IMR-90 (cell line): ENCODE measurements at regions not wholly inside any gene's neighbourhood (a gene's known extent, or its start where the extent isn't known, plus 50 kb on each side); places are given as distances from the start of the nearest gene placed in this dataset.
"Not testable (repeated sequence)": the region's sequence is repeated elsewhere in the genome, so short reads cannot be mapped to it uniquely, and the experiment has no call there.

Experiments used
- ATAC-seq: fragments of 200-7000 bp; cut with Tn5 transposase; 2 replicates; pipeline ENCODE4 v1.9.1; 2020; ENCODE audit warnings: low read depth, mild to moderate bottlenecking, moderate library complexity
- BruUV-seq: library from RNA; stranded (reverse); fragments of 400-500 nt; replicated peaks from 2 replicates; lab custom pipeline; 2021; lab: Mats Ljungman, UMichigan
- CTCF ChIA-PET: fragments of 300-600 bp; formaldehyde crosslinking; extraction: SDS; loops from one replicate; lab custom pipeline; 2021; ENCODE audit warnings: antibody characterized with exemption; lab: Yijun Ruan, JAX
- POLR2A ChIA-PET: fragments of 300-600 bp; sonication (Branson Sonifier 250); formaldehyde crosslinking; loops from one replicate; lab custom pipeline; 2022; ENCODE audit warnings: antibody characterized with exemption; ENCODE audit not compliant: unreplicated experiment; lab: Charles Lee
- DNase-seq: peaks from one replicate; pipeline ENCODE4 v3.0.0; 2013
- H2AFZ ChIP-seq: replicated peaks from 2 replicates; pipeline ENCODE3; 2013; ENCODE audit warnings: low read length, mild to moderate bottlenecking; ENCODE audit not compliant: poor library complexity
- H2AK5ac ChIP-seq: 2 replicates; pipeline ENCODE4 v1.6.1; 2013; ENCODE audit warnings: low read depth, low read length, inconsistent platforms
- H2AK9ac ChIP-seq: replicated peaks from 2 replicates; pipeline ENCODE3; 2013; ENCODE audit warnings: mild to moderate bottlenecking, low read depth, low read length, moderate library complexity; ENCODE audit not compliant: poor library complexity
- H2BK120ac ChIP-seq: 2 replicates; pipeline ENCODE4 v1.6.1; 2013; ENCODE audit warnings: low read depth, low read length, inconsistent platforms
- H2BK15ac ChIP-seq: 3 replicates; pipeline ENCODE4 v1.6.1; 2013; ENCODE audit warnings: low read depth, low read length, inconsistent platforms
- H2BK20ac ChIP-seq: 2 replicates; pipeline ENCODE4 v1.6.1; 2013; ENCODE audit warnings: low read depth, mild to moderate bottlenecking, inconsistent platforms, low read length, moderate library complexity
- H2BK5ac ChIP-seq: 2 replicates; pipeline ENCODE4 v1.6.1; 2013; ENCODE audit warnings: mild to moderate bottlenecking, low read depth, low read length, inconsistent platforms; ENCODE audit not compliant: poor library complexity, severe bottlenecking
- H3K14ac ChIP-seq: replicated peaks from 2 replicates; pipeline ENCODE4 v1.6.1; 2013; ENCODE audit warnings: low read depth, low read length, inconsistent platforms
- H3K18ac ChIP-seq: 2 replicates; pipeline ENCODE4 v1.6.1; 2013; ENCODE audit warnings: low read depth, low read length, control low read depth
- H3K23ac ChIP-seq: 2 replicates; pipeline ENCODE4 v1.6.1; 2013; ENCODE audit warnings: low read depth, low read length, inconsistent platforms
- H3K27ac ChIP-seq: 2 replicates; pipeline ENCODE4 v1.5.1; 2013; ENCODE audit warnings: mild to moderate bottlenecking, control low read depth, low read length; ENCODE audit not compliant: insufficient read depth
- H3K27me3 ChIP-seq: 2 replicates; pipeline ENCODE4 v1.6.1; 2013; ENCODE audit warnings: low read length; ENCODE audit not compliant: control insufficient read depth, insufficient read depth
- H3K36me3 ChIP-seq: 2 replicates; pipeline ENCODE4 v1.6.1; 2013; ENCODE audit warnings: low read length, mixed read lengths; ENCODE audit not compliant: control insufficient read depth, insufficient read depth
- H3K4ac ChIP-seq: 2 replicates; pipeline ENCODE4 v1.6.1; 2013; ENCODE audit warnings: low read depth, low read length, inconsistent platforms
- H3K4me1 ChIP-seq: 2 replicates; pipeline ENCODE4 v1.6.1; 2013; ENCODE audit warnings: low read length, mixed read lengths; ENCODE audit not compliant: control insufficient read depth, insufficient read depth
- H3K4me2 ChIP-seq: 2 replicates; pipeline ENCODE4 v1.6.1; 2013; ENCODE audit warnings: low read depth, mild to moderate bottlenecking, control low read depth, low read length, moderate library complexity
- H3K4me3 ChIP-seq: 2 replicates; pipeline ENCODE4 v1.5.1; 2013; ENCODE audit warnings: low read depth, mild to moderate bottlenecking, control low read depth, low read length, moderate library complexity; ENCODE audit not compliant: insufficient read depth
- H3K56ac ChIP-seq: 2 replicates; pipeline ENCODE4 v1.6.1; 2013; ENCODE audit warnings: low read length, inconsistent platforms; ENCODE audit not compliant: insufficient read depth; ENCODE audit errors: extremely low read depth
- H3K79me1 ChIP-seq, 2 experiments: 2 replicates each; pipeline ENCODE4 v1.6.1; 2013; ENCODE audit warnings: low read length in 2 of 2, inconsistent platforms in 1 of 2, low read depth in 1 of 2
- H3K9ac ChIP-seq: 2 replicates; pipeline ENCODE4 v1.6.1; 2013; ENCODE audit warnings: low read depth, low read length, control low read depth
- H3K9me1 ChIP-seq: 2 replicates; pipeline ENCODE4 v1.6.1; 2013; ENCODE audit warnings: low read length, inconsistent platforms; ENCODE audit not compliant: insufficient read depth
- H3K9me3 ChIP-seq: 2 replicates; pipeline ENCODE4 v1.6.1; 2013; ENCODE audit warnings: low read length; ENCODE audit not compliant: control insufficient read depth, insufficient read depth
- H4K20me1 ChIP-seq: 2 replicates; pipeline ENCODE4 v1.6.1; 2013; ENCODE audit warnings: low read length, inconsistent platforms; ENCODE audit not compliant: insufficient read depth
- H4K5ac ChIP-seq: 2 replicates; pipeline ENCODE4 v1.6.1; 2013; ENCODE audit warnings: mild to moderate bottlenecking, low read depth, low read length, control low read depth
- H4K8ac ChIP-seq, 2 experiments: 2 replicates each; pipeline ENCODE4 v1.6.1; 2013; ENCODE audit warnings: low read depth in 2 of 2, low read length in 2 of 2, control low read depth in 1 of 2, inconsistent platforms in 1 of 2
- H4K91ac ChIP-seq: 2 replicates; pipeline ENCODE4 v1.6.1; 2013; ENCODE audit warnings: low read depth, low read length, inconsistent platforms; ENCODE audit not compliant: insufficient read depth
- MAZ ChIP-seq: IDR thresholded peaks from 2 replicates; pipeline ENCODE4 v1.6.1; 2012; ENCODE audit warnings: low read depth, mild to moderate bottlenecking, low read length, improper control_type of control experiment, moderate library complexity, borderline replicate concordance
- RAD21 ChIP-seq: IDR thresholded peaks from 2 replicates; pipeline ENCODE4 v1.6.1; 2012; ENCODE audit warnings: low read length, improper control_type of control experiment
- RCOR1 ChIP-seq: IDR thresholded peaks from 2 replicates; pipeline ENCODE4 v1.6.1; 2012; ENCODE audit warnings: mild to moderate bottlenecking, low read length, improper control_type of control experiment; ENCODE audit not compliant: insufficient replicate concordance
- USF2 ChIP-seq: fragments of 150-350 bp; IDR thresholded peaks from 2 replicates; pipeline ENCODE4 v1.6.1; 2017; ENCODE audit warnings: mild to moderate bottlenecking, antibody characterized with exemption, low read length, low read depth
- WGBS, 2 experiments: methylation state at CpG; one replicate each; pipeline versions ENCODE4 v1.1.5 to v1.1.7; 2013; ENCODE audit warnings: missing lambda C conversion rate in 2 of 2; ENCODE audit not compliant: insufficient read length in 1 of 2; ENCODE audit errors: extremely low coverage in 2 of 2; 5-methylcytosine and 5-hydroxymethylcytosine counted together
- dilution Hi-C: fragments of 300-500 bp; cut with HindIII; formaldehyde crosslinking; loops from one replicate; pipeline ENCODE4 v1.14.3; 2018; ENCODE audit warnings: low sequenced_read_pairs; ENCODE audit not compliant: unreplicated experiment
- in situ Hi-C: fragments of 300-500 bp; cut with MboI; formaldehyde crosslinking; loops from 3 replicates; pipeline ENCODE4 v1.14.3; 2019; ENCODE audit warnings: low sequenced_read_pairs, inconsistent platforms, mixed read lengths
- intact Hi-C: fragments of 100-400 bp; cut with micrococcal nuclease; formaldehyde crosslinking; loops from 2 replicates; pipeline ENCODE4 v1.10.0; 2022
- TF ChIP-seq, protein P1 (sequence below): conservative IDR thresholded peaks from 2 replicates; pipeline ENCODE4 v1.5.1; 2012; ENCODE audit warnings: mild to moderate bottlenecking, low read depth, low read length, improper control_type of control experiment

DNA sequence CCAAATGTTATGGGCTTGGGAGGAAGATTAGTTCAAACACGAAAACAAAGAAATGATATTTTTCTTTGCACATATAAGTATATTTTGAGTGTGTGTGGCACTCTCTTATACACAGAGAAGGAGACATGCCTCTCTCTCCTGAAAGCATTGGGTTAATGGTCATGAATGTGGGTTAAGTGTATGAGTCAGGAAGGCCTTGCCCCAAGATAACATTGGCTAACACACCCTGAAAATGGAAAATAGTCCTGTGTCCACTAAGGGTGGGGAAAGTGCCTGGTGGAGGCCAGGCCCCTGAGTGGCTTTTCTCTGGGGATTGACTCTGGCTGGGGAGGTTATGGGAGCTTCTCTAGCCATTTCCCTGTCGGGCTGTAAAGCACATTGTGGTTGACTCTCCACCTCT is 332.7 kb upstream of the ONECUT1 start:
- Histone ChIP-seq H3K9me1 (no peaks in the 10 kb centered on the region), H3K4ac (no peak overlapping the region), H3K36me3 (no peaks in the 10 kb centered on the region), H2BK5ac (no peak overlapping the region), H4K20me1 (no peaks in the 10 kb centered on the region), H3K23ac (no peak overlapping the region), H2AK5ac (no peak overlapping the region), H3K27ac (no peak overlapping the region), H4K8ac (no peak overlapping the region), H3K79me1 (no peaks in the 10 kb centered on the region), H3K27me3 (no peaks in the 10 kb centered on the region), H3K18ac (no peak overlapping the region), H3K4me1 (no peaks in the 10 kb centered on the region), H4K5ac (no peak overlapping the region), H2AFZ (no peak overlapping the region), H2BK15ac (no peak overlapping the region), H3K4me2 (no peak overlapping the region), H2BK120ac (no peak overlapping the region), H3K9me3 (peaks cover 11% of the 10 kb centered on the region), H4K91ac (no peak overlapping the region), H3K9ac (no peak overlapping the region), H2AK9ac (no peak overlapping the region), H3K14ac (no peak overlapping the region), H3K4me3 (no peak overlapping the region), H2BK20ac (no peak overlapping the region), H3K56ac (no peak overlapping the region)
- dilution Hi-C loops: no loop called here
- intact Hi-C loops: no loop called here
- CTCF ChIA-PET: no interaction called here
- ATAC-seq (no peak), DNase-seq (no peak)
- POLR2A ChIA-PET: no interaction called here
- in situ Hi-C loops: no loop called here
- no CpG with 5 or more reads among the region's 2 CpGs for WGBS, 2 experiments
- no peak for TF ChIP-seq MAZ
- TF ChIP-seq, protein P1, sequence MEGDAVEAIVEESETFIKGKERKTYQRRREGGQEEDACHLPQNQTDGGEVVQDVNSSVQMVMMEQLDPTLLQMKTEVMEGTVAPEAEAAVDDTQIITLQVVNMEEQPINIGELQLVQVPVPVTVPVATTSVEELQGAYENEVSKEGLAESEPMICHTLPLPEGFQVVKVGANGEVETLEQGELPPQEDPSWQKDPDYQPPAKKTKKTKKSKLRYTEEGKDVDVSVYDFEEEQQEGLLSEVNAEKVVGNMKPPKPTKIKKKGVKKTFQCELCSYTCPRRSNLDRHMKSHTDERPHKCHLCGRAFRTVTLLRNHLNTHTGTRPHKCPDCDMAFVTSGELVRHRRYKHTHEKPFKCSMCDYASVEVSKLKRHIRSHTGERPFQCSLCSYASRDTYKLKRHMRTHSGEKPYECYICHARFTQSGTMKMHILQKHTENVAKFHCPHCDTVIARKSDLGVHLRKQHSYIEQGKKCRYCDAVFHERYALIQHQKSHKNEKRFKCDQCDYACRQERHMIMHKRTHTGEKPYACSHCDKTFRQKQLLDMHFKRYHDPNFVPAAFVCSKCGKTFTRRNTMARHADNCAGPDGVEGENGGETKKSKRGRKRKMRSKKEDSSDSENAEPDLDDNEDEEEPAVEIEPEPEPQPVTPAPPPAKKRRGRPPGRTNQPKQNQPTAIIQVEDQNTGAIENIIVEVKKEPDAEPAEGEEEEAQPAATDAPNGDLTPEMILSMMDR: no peak
- no peak for TF ChIP-seq RCOR1
- no peak for TF ChIP-seq USF2
- no peak for TF ChIP-seq RAD21
- BruUV-seq: no TSS peak

DNA sequence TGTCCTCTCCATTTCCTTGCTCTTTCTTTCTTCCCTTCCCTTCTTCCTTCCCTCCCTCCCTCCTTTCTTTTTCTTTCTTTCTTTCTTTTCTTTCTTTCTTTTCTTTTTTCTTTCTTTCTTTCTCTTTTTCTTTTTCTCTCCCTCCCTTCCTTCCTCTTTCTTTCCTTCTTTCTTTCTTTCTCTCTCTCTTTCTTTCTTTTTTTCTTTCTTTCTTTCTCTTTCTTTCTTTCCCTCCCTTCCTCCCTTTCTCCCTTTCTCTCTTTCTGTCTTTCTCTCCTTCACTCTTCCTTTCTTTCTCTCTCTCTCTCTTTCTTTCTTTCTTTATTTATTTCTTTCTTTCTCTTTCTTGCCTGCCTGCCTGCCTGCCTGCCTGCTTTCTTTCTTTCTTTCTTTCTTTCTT is 326.8 kb upstream of the ONECUT1 start:
- H4K8ac ChIP-seq, H2BK5ac ChIP-seq, H3K14ac ChIP-seq, H3K4me1 ChIP-seq, H2BK20ac ChIP-seq, H2AFZ ChIP-seq, H3K4me2 ChIP-seq, H3K36me3 ChIP-seq, H3K9ac ChIP-seq, H3K18ac ChIP-seq, H3K4ac ChIP-seq, H3K23ac ChIP-seq, ATAC-seq, dilution Hi-C loops, H3K27me3 ChIP-seq, H3K27ac ChIP-seq, H3K9me1 ChIP-seq, intact Hi-C loops, H2BK120ac ChIP-seq, H4K5ac ChIP-seq, H3K79me1 ChIP-seq, H3K4me3 ChIP-seq, in situ Hi-C loops, H2AK9ac ChIP-seq, DNase-seq, H4K91ac ChIP-seq, POLR2A ChIA-PET, H4K20me1 ChIP-seq, H2BK15ac ChIP-seq, H3K56ac ChIP-seq, CTCF ChIA-PET, H2AK5ac ChIP-seq, BruUV-seq: not testable (repeated sequence)
- peaks cover 12% of the 10 kb centered on the region for H3K9me3 ChIP-seq
